NCI-H2227 treated with DMSO at 0.1 percent for 48 hours (cell line): ENCODE measurements at regions not wholly inside any gene's neighbourhood (a gene's known extent, or its start where the extent isn't known, plus 50 kb on each side); places are given as distances from the start of the nearest gene placed in this dataset.

ENCODE experiments used
- DNase-seq: peaks from one replicate; lab custom pipeline; 2025; lab: John Stamatoyannopoulos, UW

DNA sequence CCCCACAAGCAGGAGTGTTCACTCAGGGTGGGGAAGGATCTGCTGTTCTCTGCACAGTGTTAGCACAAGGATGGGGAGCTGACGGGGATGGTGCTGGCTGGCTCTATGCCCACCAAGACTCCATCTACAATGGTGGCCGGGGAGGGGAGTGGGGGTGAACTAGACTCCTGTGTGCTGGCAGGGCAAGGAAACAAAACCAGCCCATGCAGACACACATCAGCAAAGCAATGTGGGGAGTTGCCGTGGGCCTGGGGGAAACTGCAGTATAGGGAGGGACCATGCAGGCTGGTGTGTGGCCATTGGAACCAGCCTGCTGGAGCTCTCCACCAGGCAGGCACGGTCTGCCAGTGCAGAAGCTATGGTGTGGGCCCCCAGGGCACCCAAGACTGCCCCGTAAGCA lies 195.1 kb downstream of the PWWP3B start:
- no peak for DNase-seq

DNA sequence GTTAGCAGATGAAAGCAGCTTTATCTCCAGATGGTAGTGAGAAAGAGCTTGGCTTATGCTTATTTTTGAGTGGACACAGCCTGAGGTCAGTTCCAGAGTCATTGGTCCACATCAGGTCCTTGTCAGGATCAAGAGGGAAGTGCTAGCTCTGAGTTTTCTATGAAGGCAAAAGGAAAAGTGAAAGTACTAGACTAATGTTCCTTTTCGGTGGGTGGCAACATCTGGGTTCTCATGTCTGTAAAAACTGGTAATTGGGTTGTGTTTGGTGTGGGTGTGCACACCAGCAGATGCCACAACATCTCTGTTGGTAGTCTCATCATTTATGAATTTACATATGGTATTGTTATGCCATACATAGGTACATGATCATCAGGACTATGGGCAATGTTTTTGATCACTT lies 210.5 kb downstream of the PWWP3B start:
- DNase-seq, result no peak

DNA sequence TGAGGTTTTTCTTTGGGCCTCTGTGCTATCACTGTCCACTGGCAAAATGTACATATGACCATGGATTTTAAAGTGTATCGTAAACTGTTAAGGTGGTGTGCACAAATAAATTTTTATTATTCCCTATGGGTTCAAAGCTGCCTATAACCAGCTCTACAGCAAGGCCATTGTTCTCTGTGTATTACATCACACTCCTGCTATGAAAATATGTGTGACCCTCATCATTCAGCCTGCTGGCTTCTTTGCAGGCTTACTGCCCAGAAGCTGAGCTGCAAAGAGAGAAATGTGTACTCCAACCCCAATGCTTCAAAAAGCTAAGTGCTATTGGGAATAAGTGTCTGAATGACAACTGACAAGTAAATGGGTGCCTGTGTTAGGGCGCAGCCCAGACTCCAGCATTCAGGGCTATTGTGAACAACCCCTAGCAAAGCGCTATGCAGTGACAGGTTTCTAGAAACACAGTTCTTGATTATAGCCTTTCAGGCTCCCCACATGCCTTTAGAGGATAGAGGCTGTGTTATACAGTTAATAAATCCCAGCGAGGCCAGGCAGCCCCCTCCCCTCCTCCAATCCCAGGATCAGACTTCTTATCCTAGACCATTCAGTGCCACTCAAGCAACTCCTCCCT lies 220.4 kb upstream of the RADX start:
- peak; percentile 6 for DNase-seq

DNA sequence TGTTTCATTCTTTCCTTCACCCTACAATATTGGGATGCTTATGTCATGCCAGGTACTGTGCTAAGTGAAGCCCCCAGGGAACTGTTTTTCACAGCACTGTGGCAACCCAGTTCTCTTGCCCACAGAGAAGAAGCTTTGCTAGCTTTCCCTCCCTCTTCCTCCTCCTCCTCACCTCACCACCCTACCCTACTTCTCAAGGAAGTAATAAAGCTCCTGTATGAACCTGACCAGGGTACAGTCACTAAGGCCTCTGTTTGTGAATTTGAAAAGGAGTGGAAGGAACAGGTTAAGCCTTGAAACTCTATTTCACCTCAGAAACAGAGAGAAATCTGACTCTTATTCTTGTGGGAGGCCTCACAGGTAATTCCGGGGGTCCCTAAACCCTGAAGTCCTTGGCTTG lies 219.4 kb upstream of the RADX start:
- no peak for DNase-seq

DNA sequence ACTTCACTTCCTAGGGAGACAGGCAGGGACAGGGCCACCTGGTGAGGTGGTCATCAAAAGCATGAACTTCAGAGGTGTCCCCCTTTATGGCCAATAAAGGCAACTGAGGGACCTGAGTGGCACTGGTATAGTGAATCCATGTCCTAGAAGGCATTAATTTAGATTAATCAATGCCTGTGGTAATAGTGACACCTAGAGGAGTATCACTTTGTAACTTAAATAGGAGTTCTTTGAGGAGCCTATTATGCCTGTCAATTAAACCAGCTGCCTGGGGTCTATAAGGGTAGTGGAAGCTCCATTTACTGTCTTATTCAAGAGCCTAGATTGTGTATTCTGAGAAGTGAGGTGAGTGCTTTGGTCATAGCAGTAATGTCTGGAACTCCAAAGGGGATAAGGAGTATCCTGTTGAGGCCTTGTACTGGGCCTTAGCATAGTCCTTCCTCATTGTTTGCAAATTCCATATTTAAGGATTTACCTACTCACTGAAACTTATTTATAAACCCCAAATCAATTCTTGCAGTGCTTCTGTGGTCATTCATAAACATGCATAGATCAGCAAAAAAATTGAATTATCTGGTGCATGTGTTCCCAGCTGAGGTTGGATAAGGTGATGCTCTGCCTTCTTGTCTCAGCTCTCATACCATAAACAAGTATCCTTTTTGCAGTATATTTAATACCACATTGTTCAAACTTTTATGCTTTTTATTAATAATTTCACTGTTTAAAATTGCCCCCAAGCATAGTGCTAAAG lies 213.8 kb upstream of the RADX start:
- DNase-seq, result no peak

DNA sequence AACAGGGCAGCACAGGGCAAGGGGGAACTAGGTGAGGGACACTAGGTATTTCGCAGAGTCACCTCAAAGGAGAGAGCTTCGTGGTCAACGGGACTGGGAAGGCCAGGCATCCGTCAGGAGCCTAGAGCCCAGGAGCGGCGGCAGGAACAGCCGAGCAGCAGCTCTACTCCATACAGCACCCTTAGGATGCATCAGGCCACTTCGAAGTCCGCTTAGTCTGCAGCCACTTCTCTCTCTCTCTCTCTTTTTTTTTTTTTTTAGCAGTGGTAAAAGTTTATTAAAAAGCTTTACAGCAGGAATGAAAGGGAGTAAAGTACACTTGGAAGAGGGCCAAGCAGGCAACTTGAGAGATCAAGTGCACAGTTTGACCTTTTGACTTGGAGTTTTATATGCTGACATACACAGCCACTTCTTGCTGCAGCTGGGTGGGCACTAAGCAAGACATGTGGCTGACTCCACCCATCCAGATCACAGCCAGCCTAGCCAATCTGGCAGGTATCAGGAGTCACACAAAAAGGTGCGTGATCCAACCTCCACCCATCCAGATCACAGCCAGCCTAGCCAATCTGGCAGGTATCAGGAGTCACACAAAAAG lies 209.7 kb upstream of the RADX start:
- no peak for DNase-seq

DNA sequence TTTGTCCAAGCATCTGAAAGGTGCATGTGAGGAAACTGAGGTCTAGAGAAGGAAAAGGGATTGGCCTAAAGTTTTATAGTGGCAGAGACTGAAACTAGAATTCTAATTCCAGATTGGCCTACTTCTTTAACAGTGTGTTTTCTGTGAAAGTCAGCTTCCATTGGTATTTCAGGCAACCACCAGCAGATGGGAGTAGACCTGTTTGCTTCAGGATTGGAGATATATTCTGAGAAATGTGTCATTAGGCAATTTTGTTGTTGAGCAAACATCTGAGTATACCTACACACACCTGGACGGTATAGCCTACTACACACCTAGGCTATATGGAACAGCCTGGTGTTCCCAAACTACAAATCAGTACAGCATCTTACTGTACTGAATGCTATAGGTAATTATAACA lies 207.3 kb upstream of the RADX start:
- no peak for DNase-seq

DNA sequence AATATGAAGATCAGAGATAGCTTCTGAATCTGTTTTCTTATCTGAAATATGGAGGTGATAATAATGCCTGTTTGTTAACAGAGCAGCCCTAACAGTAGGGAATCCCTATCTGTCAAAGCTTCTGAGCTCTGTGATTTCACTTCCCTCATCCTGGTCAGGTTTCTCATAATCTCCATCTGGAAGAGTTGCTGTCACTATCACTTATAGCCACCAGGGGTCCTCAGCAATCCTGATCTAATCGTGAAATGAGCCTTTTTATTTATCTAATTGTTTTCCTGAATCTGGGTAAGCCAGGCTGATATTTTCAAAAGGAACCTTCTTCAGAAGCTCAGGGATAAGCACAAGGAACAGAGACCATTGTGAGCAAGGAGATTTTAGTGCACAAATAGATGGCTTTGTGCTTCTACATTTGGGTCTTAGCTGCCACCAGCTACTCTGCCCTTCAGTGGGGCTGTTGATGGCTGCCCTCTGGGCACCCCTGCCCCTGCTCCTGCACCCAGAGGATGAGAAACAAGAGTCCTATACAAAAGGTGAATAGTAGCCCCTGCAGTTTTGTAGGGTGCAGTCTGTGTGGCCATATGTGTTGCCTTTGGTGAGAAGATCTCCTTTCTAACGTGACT lies 196.4 kb upstream of the RADX start:
- DNase-seq, result peak; percentile 22

DNA sequence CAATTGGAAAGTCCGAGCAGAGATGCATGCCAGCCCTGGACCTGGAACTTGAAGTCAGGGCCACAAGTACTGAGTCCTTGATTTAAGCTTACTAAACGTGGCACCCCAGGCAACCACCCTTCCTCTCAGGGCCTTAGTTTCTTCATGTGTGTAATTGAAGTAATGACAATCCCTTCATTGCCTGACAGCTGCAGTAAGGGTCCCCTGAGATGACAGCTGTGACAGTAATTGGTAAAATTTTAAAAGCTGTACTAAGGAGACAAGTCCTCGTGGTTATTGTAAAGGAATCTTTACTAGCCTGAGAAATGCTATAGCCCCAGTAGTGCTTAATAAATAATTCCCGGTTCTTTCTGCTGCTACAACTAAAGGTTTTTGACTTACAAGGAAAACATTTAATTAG lies 175.1 kb upstream of the RADX start:
- no peak for DNase-seq

DNA sequence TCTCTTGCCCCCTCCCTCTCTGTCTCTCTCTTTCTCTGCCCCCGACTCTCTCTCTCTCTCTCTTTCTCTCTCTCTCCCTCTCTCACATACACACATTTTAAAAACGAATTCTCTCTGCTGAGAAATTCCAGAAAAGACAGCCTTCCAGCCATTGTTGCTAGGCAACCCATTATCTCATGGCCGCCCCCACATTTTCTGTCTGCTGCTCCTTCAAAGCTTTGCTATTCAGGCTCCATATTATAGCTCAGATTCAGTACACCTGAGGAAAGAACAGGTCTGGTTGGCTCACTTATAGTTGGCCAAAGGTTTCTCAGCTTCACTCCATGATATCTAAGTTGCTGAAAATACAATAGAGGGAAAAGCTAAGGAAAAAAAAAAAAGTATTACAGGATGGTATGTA lies 174.4 kb upstream of the RADX start:
- no peak for DNase-seq

DNA sequence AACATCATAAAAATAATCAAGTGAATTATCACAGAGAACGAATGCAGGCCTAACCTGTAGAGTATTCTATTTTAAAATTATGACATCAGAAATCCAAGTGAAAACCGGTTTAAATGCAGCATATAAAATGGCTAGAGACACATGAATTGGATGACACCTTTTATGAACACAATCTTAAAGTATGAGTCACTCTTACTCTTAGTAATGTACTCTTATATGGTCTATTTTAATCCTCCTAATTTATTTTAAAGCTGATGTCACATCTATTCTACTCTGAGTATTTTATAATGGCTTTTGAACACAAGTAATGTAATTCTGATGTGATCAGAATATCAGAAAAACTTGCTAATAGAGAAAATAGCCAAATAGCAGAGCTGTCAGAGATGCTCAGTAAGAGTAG lies 161.4 kb upstream of the RADX start:
- no peak for DNase-seq

DNA sequence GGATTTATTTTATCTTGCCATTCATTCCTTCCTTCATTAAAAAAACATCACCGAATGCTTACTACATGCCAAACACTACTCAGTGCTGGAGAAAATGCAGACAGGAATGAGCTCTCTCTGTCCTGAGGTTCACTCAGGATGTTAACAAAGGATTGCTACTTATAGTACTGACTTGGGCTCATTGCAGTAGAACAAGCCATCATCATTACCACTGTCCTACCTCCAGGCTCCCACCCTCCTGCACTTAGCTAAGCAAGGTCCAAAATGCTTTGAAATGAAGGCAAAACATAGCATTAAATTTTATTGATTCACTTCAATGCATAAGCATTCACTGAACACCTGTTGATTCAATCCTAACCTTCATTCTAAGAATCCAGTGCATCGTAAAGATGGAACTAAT lies 159.8 kb upstream of the RADX start:
- DNase-seq, result no peak

DNA sequence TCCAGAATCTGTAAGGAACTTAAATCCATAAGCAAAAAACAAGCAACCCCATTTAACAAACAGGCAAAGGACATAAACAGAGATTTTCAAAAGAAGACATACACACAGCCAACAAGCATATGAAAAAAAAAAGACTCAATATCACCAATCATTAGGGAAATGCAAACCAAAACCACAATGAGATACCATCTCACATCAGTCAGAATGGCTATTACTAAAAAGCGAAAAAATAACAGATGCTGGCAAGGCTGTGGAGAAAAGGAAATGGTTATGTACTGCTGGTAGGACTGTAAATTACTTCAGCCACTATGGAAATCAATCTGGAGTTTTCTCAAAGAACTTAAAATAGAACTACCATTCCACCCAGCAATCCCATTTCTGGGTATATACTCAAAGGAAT lies 156.8 kb upstream of the RADX start:
- no peak for DNase-seq

DNA sequence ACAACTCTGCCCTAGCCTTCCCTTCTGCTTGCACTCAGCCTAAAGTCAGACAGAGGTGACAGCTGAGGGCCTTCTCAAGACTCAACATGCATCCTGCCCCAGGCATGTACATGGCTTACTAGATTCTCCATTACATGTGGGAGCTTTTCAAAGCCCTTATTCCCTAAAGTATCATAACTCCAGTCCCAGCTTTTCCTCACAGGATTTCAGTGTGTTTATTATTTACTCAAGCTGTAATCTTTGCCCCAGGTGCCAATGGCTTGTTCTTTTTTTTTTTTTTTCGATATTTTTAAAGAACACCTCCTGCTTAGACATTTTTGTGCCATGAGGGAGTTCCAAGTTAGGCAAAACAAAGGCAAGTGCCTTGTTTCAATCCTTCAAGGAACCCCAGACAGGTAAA lies 154.0 kb upstream of the RADX start:
- no peak for DNase-seq

DNA sequence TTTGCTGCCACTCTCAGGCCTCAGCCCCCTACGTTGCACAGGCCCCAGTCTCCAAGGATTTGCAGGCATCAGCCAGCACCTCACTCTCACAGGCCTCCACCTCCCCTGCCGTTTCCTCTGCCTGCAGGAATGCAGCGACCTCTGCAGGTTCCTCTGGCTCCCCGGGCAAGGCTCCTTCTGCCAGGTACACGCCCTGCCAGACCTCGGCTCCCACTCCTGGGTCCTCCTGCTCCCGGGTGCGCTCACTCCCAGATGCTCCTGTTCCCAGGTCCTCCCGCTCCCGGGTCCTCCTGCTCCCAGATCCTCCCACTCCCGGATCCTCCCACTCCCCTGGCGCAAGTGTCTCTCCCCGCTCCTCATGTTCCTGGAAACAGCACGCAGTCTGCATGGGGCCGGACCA lies 144.4 kb upstream of the RADX start:
- no peak for DNase-seq

DNA sequence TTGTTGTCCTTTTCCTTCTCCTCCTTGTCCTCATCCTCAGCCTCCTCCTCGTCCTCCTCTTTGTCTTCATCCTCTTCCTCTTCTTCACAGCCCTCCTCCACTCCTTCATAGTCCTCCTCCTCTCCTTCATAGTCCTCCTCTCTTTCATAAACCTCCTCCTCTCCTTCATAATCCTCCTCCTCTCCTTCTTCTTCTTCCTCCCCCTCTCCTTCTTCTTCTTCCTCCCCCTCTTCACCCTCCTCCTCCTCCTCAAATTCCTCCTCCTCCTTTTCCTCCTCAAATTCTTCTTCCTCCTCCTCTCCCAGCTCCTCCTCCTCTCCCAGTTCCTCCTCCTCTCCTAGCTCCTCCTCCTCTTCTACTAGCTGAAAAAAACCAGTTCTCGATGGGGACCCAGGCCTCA lies 143.8 kb upstream of the RADX start:
- DNase-seq, result no peak

DNA sequence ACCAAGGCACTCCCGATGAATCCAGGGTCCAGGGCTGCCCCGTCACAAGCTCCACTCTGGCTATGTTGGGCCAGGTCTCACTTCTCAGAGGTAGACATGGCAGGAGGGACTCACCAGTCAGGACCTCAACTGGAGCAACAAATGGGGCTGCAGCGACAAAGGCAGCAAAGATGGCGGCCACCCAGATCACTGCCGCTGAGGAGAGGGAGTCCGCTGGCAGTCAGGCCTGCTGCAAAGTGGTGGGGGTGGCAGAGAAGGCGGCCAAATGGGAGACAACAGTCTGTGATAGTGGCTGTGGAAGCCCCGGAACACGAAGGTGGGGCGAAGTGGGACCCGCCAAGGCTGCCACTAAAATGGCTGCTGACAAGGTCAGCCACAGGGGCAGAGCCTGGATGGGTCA lies 143.3 kb upstream of the RADX start:
- no peak for DNase-seq

DNA sequence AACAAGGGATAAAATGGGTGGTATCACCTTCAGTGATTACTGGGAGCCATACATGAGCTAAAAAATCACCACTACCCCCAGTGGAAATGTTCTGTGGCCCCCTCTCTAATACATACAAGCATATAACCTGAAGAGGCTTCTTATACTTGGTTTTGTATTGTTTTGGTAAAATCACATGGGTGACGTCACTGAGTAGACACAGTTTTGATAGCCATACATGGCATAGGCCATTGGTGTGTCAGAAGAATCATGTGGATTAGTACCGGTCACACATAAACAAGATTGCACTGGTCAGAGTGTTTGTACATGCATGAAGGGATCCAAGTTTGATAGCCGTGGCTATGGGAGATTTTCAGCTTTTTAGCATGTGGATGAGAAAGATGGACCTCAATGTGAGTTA lies 131.9 kb upstream of the RADX start:
- DNase-seq, result no peak

DNA sequence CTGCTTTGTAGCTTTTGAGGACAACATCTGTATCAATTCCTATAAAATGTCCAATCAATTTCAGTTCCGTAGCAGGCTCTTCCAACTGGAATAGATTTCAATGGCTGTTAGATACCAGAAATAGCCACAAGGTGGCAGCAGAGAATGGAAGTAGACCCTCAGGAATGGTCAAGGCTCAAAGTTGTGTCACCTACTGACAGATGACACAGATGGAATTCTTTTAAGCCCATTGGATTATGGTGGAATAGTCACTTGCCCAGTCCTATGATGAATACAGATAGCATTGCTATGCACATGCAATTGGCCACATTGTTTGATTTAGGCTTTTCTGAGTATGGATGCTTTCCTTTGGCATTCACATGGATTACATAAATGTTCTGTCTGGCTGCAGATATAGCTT lies 130.4 kb upstream of the RADX start:
- DNase-seq, result peak; percentile 74

DNA sequence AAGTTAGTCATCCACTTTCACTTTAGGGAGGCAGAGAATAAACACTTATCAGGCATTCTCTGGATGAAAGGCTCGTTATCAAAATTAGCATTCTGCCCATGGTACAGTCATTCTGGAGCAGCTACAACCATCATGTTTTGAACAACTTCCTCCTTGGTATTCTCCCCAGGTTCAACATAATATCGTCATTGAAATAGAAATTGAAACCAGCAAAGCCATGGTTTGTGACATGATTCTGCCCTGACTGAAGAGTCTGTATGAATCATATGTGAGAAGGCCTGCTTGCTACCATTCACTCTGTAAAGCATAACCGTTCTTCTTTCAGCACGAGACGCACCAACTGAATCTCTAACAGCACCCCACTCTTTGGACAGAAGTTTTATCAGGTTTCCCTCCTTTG lies 127.5 kb upstream of the RADX start:
- DNase-seq, result no peak

DNA sequence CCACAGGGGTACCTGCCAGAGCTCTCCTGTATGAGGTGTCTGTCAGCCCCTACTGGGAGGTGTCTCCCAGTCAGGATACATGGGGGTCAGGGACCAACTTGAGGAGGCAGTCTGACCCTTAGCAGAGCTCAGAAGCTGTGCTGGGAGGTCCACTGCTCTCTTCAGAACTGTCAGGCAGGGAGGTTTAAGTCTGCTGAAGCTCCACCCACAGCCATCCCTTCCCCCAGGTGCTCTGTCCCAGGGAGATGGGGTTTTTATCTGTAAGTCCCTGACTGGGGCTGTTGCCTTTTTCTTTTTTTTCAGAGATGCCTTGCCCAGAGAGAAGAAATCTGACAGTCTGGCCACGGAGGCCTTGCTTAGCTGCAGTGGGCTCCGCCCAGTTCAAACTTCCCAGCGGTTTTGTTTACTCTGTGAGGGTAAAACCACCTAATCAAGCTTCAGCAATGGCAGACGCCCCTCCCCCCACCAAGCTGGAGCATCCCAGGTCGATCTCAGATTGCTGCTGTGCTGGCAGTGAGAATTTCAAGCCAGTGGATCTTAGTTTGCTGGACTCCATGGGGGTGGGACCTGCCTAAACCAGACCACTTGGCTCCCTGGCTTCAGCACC lies 118.5 kb upstream of the RADX start:
- peak; percentile 70 for DNase-seq

DNA sequence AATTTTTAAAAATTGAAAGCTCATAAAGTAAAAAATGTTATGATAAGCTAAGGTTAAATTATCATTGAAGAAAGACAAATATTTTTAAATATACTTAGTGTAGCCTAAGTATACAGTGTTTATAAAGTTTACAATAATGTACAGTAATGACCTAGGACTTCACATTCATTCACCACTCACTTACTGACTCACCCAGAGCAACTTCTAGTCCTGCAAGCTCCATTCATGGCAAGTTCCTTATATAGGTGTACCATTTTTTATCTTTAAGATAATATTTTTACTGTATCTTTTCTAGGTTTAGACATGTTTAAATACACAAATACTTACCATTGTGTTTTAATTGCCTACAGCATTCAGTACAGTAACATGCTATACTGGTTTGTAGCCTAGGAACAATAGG lies 112.3 kb upstream of the RADX start:
- DNase-seq, result no peak
